Astrocyte of the cerebellum (primary cell): ENCODE measurements at regions not wholly inside any gene's neighbourhood (a gene's known extent, or its start where the extent isn't known, plus 50 kb on each side); places are given as distances from the start of the nearest gene placed in this dataset.

Experiments used
- DNase-seq: peaks from one replicate; pipeline ENCODE4 v3.0.0-alpha.2; 2011; ENCODE audit warnings: low read depth
- H3K4me3 ChIP-seq: 2 replicates; pipeline ENCODE4 v1.5.1; 2011; ENCODE audit warnings: mild to moderate bottlenecking, low read depth, low read length, moderate library complexity
- in situ Hi-C: cut with HindIII; loops from 2 replicates; pipeline ENCODE4 v1.10.0; 2017; ENCODE audit warnings: low sequenced_read_pairs
- TF ChIP-seq, protein P1 (sequence below): IDR thresholded peaks from 2 replicates; pipeline ENCODE4 v1.5.1; 2012; ENCODE audit warnings: low read length, low read depth, moderate library complexity, mild to moderate bottlenecking; ENCODE audit errors: missing control alignments

GRCh38 chr16:35181422-35182030 lies 1722.1 kb downstream of the TP53TG3F start:
- no peak overlapping the region for H3K4me3 ChIP-seq
- DNase-seq, result no peak
- in situ Hi-C loops, result no loop called here
- TF ChIP-seq, protein P1, sequence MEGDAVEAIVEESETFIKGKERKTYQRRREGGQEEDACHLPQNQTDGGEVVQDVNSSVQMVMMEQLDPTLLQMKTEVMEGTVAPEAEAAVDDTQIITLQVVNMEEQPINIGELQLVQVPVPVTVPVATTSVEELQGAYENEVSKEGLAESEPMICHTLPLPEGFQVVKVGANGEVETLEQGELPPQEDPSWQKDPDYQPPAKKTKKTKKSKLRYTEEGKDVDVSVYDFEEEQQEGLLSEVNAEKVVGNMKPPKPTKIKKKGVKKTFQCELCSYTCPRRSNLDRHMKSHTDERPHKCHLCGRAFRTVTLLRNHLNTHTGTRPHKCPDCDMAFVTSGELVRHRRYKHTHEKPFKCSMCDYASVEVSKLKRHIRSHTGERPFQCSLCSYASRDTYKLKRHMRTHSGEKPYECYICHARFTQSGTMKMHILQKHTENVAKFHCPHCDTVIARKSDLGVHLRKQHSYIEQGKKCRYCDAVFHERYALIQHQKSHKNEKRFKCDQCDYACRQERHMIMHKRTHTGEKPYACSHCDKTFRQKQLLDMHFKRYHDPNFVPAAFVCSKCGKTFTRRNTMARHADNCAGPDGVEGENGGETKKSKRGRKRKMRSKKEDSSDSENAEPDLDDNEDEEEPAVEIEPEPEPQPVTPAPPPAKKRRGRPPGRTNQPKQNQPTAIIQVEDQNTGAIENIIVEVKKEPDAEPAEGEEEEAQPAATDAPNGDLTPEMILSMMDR, result no peak

DNA sequence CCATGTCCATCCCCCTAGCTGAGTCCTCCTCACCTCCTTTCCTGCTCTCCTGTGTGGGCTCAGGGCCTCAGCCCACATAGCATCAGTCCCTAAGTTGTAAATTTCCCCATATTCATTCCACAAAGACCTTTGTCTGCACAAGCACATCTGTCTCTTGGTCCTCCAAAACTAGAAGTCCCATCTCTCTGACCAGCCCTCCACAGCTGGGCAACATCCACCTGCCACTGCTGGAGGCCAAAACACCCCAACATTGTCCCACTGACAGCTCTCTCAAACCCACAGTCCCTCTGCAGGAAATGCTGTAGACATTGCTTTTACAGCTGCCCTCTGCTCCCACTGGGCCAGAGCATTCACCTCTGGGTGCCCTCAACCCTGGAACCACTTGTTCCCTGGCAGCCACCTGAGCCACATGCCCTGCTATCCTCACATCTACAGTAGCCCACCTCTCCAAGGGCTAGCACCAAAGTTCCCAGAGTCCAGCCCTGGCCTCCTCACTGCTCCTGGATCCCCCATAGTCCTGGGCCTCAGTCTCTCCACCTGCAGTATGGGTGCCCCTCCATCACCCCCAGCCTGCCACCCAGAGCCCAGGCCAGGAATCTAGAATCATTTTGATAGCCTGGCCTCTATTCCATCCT lies 1722.7 kb downstream of the TP53TG3F start:
- H3K4me3 ChIP-seq, result no peak overlapping the region
- TF ChIP-seq, protein P1, result no peak
- in situ Hi-C loops, result no loop called here
- DNase-seq, result no peak

DNA sequence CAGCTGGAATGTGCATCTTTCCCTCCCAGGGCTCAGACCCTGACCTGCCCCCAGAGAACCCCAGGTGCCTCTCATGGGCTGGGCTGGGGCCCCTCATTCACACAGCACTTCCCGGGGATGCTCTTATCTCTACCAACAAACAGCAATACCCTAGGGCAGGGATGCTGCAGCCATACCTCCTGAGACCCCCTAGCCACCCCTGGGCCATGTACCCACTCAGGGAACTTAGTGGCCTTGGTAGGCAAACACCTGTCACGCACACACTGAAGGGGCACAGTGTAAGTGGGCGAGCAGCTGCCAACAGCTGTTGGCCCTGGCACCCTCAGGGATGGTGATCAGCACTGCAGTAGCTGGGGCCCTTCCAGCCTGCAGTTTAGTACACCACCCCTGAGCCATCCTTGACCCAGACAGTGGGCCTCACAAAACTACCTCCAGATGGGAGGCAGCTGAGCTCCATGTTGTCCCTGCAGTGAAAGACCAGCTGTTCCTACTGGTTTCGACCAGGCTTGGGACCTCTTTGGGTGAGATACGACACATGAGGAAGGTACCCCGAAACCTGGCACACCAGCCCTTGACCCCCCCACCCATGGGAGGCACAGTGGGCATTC lies 1723.6 kb downstream of the TP53TG3F start:
- DNase-seq, result no peak
- TF ChIP-seq, protein P1, result no peak
- in situ Hi-C loops, result no loop called here

DNA sequence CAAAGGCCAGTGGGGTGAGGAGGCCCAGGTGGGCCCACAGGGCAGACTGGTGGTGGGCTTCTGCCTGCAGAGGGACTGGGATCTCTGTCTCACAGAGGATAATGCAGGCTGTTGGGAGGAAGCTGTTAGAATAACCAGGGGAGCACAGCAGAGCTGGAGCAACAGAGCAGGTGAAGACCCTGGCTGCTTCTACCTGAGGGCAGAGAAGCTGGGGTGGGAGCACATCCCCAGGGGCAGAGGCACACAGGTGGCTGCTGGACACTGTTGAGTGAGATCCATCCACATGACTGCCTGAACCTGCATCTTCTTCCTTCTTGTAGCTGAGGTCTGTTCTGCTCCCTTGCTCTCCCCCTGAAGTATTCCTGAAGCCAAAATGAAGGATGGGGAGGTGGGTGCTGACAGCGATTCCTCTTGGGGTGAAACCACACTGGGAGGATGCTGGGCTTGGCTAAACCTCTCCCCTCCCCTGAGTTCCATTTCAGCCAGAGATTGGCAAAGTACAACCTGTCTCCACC lies 1725.0 kb downstream of the TP53TG3F start:
- no peak for DNase-seq
- in situ Hi-C loops, result no loop called here
- H3K4me3 ChIP-seq, result no peak overlapping the region
- TF ChIP-seq, protein P1, result no peak

More for the DNA sequence above, 1723.6 kb downstream of the TP53TG3F start:
- no peak overlapping the region for H3K4me3 ChIP-seq

- DNase-seq, result no peak
- TF ChIP-seq, protein P1, result no peak
- H3K4me3 ChIP-seq, result no peak overlapping the region
- in situ Hi-C loops, result no loop called here
Observed at GRCh38 chr16:35185366-35186044, 1726.1 kb downstream of the TP53TG3F start.

DNA sequence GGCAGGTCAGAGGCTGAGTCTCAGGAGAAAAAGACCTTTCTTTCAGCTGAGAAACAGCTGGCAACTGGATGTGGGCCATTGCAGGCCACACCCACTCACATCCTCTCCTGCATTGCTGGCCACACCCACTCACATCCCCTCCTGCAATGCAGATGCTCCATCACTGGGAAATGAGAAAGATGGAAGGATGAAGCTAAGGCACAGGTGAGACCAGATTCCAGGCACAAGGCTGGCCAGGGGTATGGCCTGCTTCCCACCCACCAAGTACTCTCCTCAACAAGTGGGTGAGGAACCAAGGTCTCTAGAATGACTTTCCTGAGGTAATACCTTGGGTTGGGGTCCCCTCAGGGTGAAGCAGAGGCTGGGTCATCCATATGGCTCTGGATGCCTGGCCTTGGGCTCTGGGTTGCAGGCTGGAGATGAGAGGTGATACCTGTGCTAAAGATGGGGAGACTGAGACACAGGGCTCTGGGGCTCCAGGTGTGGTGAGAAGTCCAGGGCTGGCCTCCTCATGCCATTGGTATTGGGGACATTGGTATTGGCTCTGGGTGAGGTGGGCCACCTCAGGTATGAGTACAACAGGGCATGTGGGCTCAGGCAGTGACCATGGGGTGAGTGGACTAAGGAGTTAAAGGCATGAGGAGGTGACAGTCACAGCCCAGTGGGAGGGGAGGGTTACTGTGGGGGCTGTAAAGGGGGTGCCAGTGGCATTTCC lies 1726.8 kb downstream of the TP53TG3F start:
- DNase-seq, result no peak
- in situ Hi-C loops, result no loop called here
- TF ChIP-seq, protein P1, result no peak
- no peak overlapping the region for H3K4me3 ChIP-seq
